ENCODE measurements at regions not wholly inside any gene's neighbourhood (a gene's known extent, or its start where the extent isn't known, plus 50 kb on each side); places are given as distances from the start of the nearest gene placed in this dataset.

DNA sequence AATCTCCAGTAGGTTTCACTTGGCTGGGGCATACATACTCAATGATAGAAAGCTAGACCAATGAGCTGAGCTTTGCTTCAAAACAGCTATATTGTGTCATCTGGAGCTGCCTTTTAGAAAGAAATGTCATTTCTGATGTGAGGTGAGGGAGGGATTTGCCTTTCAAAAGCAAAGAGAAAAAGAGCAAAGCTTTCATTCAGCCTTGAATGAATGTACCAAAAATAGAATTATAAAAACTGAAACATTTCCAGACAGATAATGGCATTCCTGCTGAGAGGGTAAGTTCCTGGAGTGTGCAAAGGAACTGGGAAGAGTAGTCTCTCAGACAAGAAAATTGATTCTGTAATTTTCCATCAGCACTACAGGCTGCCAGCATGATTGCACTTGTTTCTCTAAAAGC lies 710.0 kb downstream of the LRFN5 start:
- Histone ChIP-seq H3K27me3 (no peaks in the 10 kb centered on the region), H3K27ac (no peak overlapping the region), H3K36me3 (no peaks in the 10 kb centered on the region), H3K4me3 (no peak overlapping the region), H3K4me1 (no peaks in the 10 kb centered on the region), H3K9me3 (no peaks in the 10 kb centered on the region)
- no peak for DNase-seq (ENCODE audit: low spot score in 2 of 2)
- TF ChIP-seq EP300 (IDR thresholded peaks at IDR 0.05), result no peak
- TF ChIP-seq POLR2A (IDR thresholded peaks at IDR 0.05), result no peak
- TF ChIP-seq, protein P1, sequence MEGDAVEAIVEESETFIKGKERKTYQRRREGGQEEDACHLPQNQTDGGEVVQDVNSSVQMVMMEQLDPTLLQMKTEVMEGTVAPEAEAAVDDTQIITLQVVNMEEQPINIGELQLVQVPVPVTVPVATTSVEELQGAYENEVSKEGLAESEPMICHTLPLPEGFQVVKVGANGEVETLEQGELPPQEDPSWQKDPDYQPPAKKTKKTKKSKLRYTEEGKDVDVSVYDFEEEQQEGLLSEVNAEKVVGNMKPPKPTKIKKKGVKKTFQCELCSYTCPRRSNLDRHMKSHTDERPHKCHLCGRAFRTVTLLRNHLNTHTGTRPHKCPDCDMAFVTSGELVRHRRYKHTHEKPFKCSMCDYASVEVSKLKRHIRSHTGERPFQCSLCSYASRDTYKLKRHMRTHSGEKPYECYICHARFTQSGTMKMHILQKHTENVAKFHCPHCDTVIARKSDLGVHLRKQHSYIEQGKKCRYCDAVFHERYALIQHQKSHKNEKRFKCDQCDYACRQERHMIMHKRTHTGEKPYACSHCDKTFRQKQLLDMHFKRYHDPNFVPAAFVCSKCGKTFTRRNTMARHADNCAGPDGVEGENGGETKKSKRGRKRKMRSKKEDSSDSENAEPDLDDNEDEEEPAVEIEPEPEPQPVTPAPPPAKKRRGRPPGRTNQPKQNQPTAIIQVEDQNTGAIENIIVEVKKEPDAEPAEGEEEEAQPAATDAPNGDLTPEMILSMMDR (IDR thresholded peaks at IDR 0.05), result no peak

GRCh38 chr14:42311876-42312275 lies 705.2 kb downstream of the LRFN5 start:
- no peaks in the 10 kb centered on the region for H3K36me3 ChIP-seq
- TF ChIP-seq POLR2A (IDR thresholded peaks at IDR 0.05) (no peak), EP300 (IDR thresholded peaks at IDR 0.05) (no peak)
- TF ChIP-seq, protein P1 (IDR thresholded peaks at IDR 0.05), result no peak
- H3K4me1 ChIP-seq, result no peaks in the 10 kb centered on the region
- no peak for DNase-seq (ENCODE audit: low spot score in 2 of 2)
- no peak overlapping the region for H3K4me3 ChIP-seq
- 84 to 91% methylated on average over 9 of the region's 9 CpGs for WGBS, 2 donors
- H3K27me3 ChIP-seq, result no peaks in the 10 kb centered on the region
- H3K27ac ChIP-seq, result no peak overlapping the region
- peaks cover 0 to 17% (median 6%) of the 10 kb centered on the region in 4 donors for H3K9me3 ChIP-seq

GRCh38 chr14:42307239-42307825 lies 700.7 kb downstream of the LRFN5 start:
- no peaks in the 10 kb centered on the region for H3K36me3 ChIP-seq
- no peak overlapping the region for H3K27ac ChIP-seq
- WGBS, 2 donors, result 86 to 89% methylated on average over 5 of the region's 5 CpGs
- no peaks in the 10 kb centered on the region for H3K27me3 ChIP-seq
- no peak for TF ChIP-seq POLR2A (IDR thresholded peaks at IDR 0.05)
- no peak for TF ChIP-seq EP300 (IDR thresholded peaks at IDR 0.05)
- TF ChIP-seq, protein P1 (IDR thresholded peaks at IDR 0.05), result no peak
- DNase-seq (ENCODE audit: low spot score in 2 of 2), result no peak
- no peaks in the 10 kb centered on the region for H3K4me1 ChIP-seq
- H3K4me3 ChIP-seq, result no peak overlapping the region
- H3K9me3 ChIP-seq, result peaks cover 0 to 24% (median 8%) of the 10 kb centered on the region in 4 donors

- DNase-seq (ENCODE audit: low spot score in 2 of 2), result no peak
- WGBS, 2 donors, result 55 to 59% methylated on average over 2 of the region's 2 CpGs
- H3K9me3 ChIP-seq, result no peaks in the 10 kb centered on the region
Measured at GRCh38 chr14:42299692-42300091, 693.0 kb downstream of the LRFN5 start.

DNA sequence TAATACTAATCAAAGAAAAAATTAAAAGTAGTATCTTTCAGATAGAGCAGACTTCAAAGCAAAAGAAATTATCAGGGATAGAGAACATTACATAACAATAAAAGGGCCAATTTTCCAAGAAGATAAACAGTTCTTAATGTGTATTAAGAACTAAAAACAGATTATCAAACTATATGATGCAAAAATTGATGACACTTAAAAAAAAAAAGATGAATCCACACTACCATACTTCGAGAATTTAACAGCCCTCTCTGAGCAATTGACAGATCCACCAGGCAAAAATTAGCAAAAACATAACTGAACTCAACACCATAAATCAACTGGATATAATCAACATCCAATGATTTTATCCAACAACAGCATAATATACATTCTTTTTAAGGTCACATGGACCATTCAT lies 686.5 kb downstream of the LRFN5 start:
- H3K9me3 ChIP-seq, result no peaks in the 10 kb centered on the region
- no peaks in the 10 kb centered on the region for H3K27me3 ChIP-seq
- TF ChIP-seq, protein P1 (IDR thresholded peaks at IDR 0.05), result no peak
- TF ChIP-seq POLR2A (IDR thresholded peaks at IDR 0.05) (no peak), EP300 (IDR thresholded peaks at IDR 0.05) (no peak)
- no peak overlapping the region for H3K27ac ChIP-seq
- no peaks in the 10 kb centered on the region for H3K36me3 ChIP-seq
- H3K4me3 ChIP-seq, result no peak overlapping the region
- DNase-seq (ENCODE audit: low spot score in 2 of 2), result no peak
- H3K4me1 ChIP-seq, result no peaks in the 10 kb centered on the region
- 73 to 76% methylated on average over 1 of the region's 1 CpG for WGBS, 2 donors

More at GRCh38 chr14:42299692-42300091, 693.0 kb downstream of the LRFN5 start:
- Histone ChIP-seq H3K4me3 (no peak overlapping the region), H3K36me3 (no peaks in the 10 kb centered on the region), H3K27ac (no peak overlapping the region), H3K27me3 (no peaks in the 10 kb centered on the region), H3K4me1 (no peaks in the 10 kb centered on the region)
- TF ChIP-seq EP300 (IDR thresholded peaks at IDR 0.05), result no peak

DNA sequence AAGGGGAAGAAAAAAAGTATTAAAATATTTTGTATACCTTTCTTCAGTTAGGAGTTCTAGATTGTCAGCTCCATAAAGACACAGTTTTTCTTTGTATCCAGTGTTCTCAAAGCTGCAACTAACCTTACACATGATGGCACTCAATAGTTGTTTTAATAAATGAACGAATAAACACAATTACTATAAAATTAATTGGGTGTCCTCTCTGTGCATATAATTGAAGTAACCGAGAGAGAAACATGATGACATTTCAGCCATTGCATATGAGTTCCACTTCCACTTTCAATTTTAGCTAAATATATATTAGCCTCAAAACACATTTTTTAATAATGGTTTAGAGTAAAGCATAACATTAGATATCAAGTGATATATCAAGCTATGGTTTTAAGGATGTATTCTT lies 671.2 kb downstream of the LRFN5 start:
- Histone ChIP-seq H3K9me3 (peaks cover 0 to 7% (median 0%) of the 10 kb centered on the region in 4 donors), H3K27me3 (no peaks in the 10 kb centered on the region), H3K27ac (no peak overlapping the region), H3K4me3 (no peak overlapping the region), H3K4me1 (no peaks in the 10 kb centered on the region), H3K36me3 (no peaks in the 10 kb centered on the region)
- DNase-seq (ENCODE audit: low spot score in 2 of 2), result no peak
- 61 to 76% methylated on average over 2 of the region's 2 CpGs for WGBS, 2 donors
- TF ChIP-seq EP300 (IDR thresholded peaks at IDR 0.05) (no peak), POLR2A (IDR thresholded peaks at IDR 0.05) (no peak)
- TF ChIP-seq, protein P1 (IDR thresholded peaks at IDR 0.05), result no peak
